ENCODE measurements at regions not wholly inside any gene's neighbourhood (a gene's known extent, or its start where the extent isn't known, plus 50 kb on each side); places are given as distances from the start of the nearest gene placed in this dataset.

- Histone ChIP-seq H3K9me3 (ENCODE audit: control insufficient read depth, low read length) (no peaks in the 10 kb centered on the region), H3K4me1 (ENCODE audit: control insufficient read depth, insufficient read depth, low read length) (no peaks in the 10 kb centered on the region), H3K4me3 (ENCODE audit: low read length) (no peak overlapping the region), H3K27ac (ENCODE audit: low read depth, low read length) (no peak overlapping the region), H3K9ac (ENCODE audit: extremely low read depth, low read length, poor library complexity, severe bottlenecking) (no peak overlapping the region), H3K27me3 (ENCODE audit: control insufficient read depth, insufficient read depth, low read length, poor library complexity, severe bottlenecking) (no peaks in the 10 kb centered on the region), H3K36me3 (ENCODE audit: control insufficient read depth, insufficient read depth, low read length) (no peaks in the 10 kb centered on the region)
- TF ChIP-seq CTCF (conservative IDR thresholded peaks at IDR 0.05) = no peak
- DNase-seq = no peak
- H3K27ac Mint-ChIP-seq = no peak overlapping the region
- H3K4me1 Mint-ChIP-seq = peaks cover 13% of the 10 kb centered on the region
- peaks cover 2% of the 10 kb centered on the region for H3K27me3 Mint-ChIP-seq (ENCODE audit: insufficient read depth)
- H3K9me3 Mint-ChIP-seq = no peaks in the 10 kb centered on the region
- no peak overlapping the region for H3K4me3 Mint-ChIP-seq
- WGBS, 2 experiments (ENCODE audit: insufficient coverage in 1 of 2, insufficient read length in 1 of 2) = 77 to 87% methylated on average over 8 of the region's 8 CpGs
- H3K36me3 Mint-ChIP-seq (ENCODE audit: low read depth) = no peaks in the 10 kb centered on the region
Observed at GRCh38 chr2:119086327-119086726, 72.2 kb downstream of the C1QL2 start.

GRCh38 chr2:119085613-119086012 is 72.9 kb downstream of the C1QL2 start:
- no peak overlapping the region for H3K27ac ChIP-seq (ENCODE audit: low read depth, low read length)
- no peak for DNase-seq
- no peak overlapping the region for H3K4me3 Mint-ChIP-seq
- H3K4me1 Mint-ChIP-seq = peaks cover 13% of the 10 kb centered on the region
- peak overlapping the region; percentile 49 for H3K27ac Mint-ChIP-seq
- TF ChIP-seq CTCF (conservative IDR thresholded peaks at IDR 0.05) = no peak
- H3K4me3 ChIP-seq (ENCODE audit: low read length) = no peak overlapping the region
- H3K27me3 ChIP-seq (ENCODE audit: control insufficient read depth, insufficient read depth, low read length, poor library complexity, severe bottlenecking) = no peaks in the 10 kb centered on the region
- no peaks in the 10 kb centered on the region for H3K36me3 Mint-ChIP-seq (ENCODE audit: low read depth)
- H3K36me3 ChIP-seq (ENCODE audit: control insufficient read depth, insufficient read depth, low read length) = no peaks in the 10 kb centered on the region
- 40 to 76% methylated on average over 1 to 6 of the region's 6 CpGs for WGBS, 2 experiments (ENCODE audit: insufficient coverage in 1 of 2, insufficient read length in 1 of 2)
- H3K9me3 ChIP-seq (ENCODE audit: control insufficient read depth, low read length) = no peaks in the 10 kb centered on the region
- no peaks in the 10 kb centered on the region for H3K9me3 Mint-ChIP-seq
- H3K27me3 Mint-ChIP-seq (ENCODE audit: insufficient read depth) = peaks cover 2% of the 10 kb centered on the region
- H3K9ac ChIP-seq (ENCODE audit: extremely low read depth, low read length, poor library complexity, severe bottlenecking) = no peak overlapping the region
- no peaks in the 10 kb centered on the region for H3K4me1 ChIP-seq (ENCODE audit: control insufficient read depth, insufficient read depth, low read length)

- WGBS, 2 experiments (ENCODE audit: insufficient coverage in 1 of 2, insufficient read length in 1 of 2) = 86 to 94% methylated on average over 6 to 7 of the region's 7 CpGs
- no peaks in the 10 kb centered on the region for H3K4me1 ChIP-seq (ENCODE audit: control insufficient read depth, insufficient read depth, low read length)
- H3K36me3 ChIP-seq (ENCODE audit: control insufficient read depth, insufficient read depth, low read length) = no peaks in the 10 kb centered on the region
- H3K9ac ChIP-seq (ENCODE audit: extremely low read depth, low read length, poor library complexity, severe bottlenecking) = no peak overlapping the region
- H3K27me3 ChIP-seq (ENCODE audit: control insufficient read depth, insufficient read depth, low read length, poor library complexity, severe bottlenecking) = no peaks in the 10 kb centered on the region
- Mint-ChIP-seq H3K4me1 (peaks cover 13% of the 10 kb centered on the region), H3K27me3 (ENCODE audit: insufficient read depth) (peaks cover 2% of the 10 kb centered on the region), H3K27ac (no peak overlapping the region), H3K36me3 (ENCODE audit: low read depth) (no peaks in the 10 kb centered on the region), H3K9me3 (no peaks in the 10 kb centered on the region), H3K4me3 (no peak overlapping the region)
- DNase-seq = no peak
- H3K9me3 ChIP-seq (ENCODE audit: control insufficient read depth, low read length) = no peaks in the 10 kb centered on the region
- TF ChIP-seq CTCF (conservative IDR thresholded peaks at IDR 0.05) = no peak
- no peak overlapping the region for H3K27ac ChIP-seq (ENCODE audit: low read depth, low read length)
- no peak overlapping the region for H3K4me3 ChIP-seq (ENCODE audit: low read length)
Observed at GRCh38 chr2:119083416-119083815, 75.1 kb downstream of the C1QL2 start.
